HEK293 (cell line): ENCODE measurements at regions not wholly inside any gene's neighbourhood (a gene's known extent, or its start where the extent isn't known, plus 50 kb on each side); places are given as distances from the start of the nearest gene placed in this dataset.

Experiments used
- CTCF ChIA-PET: fragments of 350-600 bp; formaldehyde crosslinking; extraction: SDS; loops from one replicate; lab custom pipeline; 2021; ENCODE audit warnings: antibody characterized with exemption; lab: Yijun Ruan, JAX
- POLR2A ChIA-PET: fragments of 300-600 bp; formaldehyde crosslinking; extraction: SDS; loops from one replicate; lab custom pipeline; 2020; ENCODE audit warnings: antibody characterized with exemption, inconsistent platforms; lab: Yijun Ruan, JAX
- H3K27ac ChIP-seq: fragments of 200-500 bp; sonication (Bioruptor generic); 2 replicates; pipeline ENCODE4 v1.5.1; 2014; ENCODE audit warnings: low read depth, low read length, control low read depth, inconsistent platforms; ENCODE audit errors: extremely low read depth
- H3K36me3 ChIP-seq, 2 experiments: fragments of 200-500 bp in 1 of 2; sonication (Bioruptor generic) in 1 of 2; 1 replicate in 1 of 2; 2 replicates in 1 of 2; pipeline ENCODE4 v1.5.1; 2014 to 2017; ENCODE audit warnings: inconsistent platforms in 2 of 2, low read length in 2 of 2; ENCODE audit not compliant: control insufficient read depth in 2 of 2, insufficient read depth in 1 of 2
- H3K4me1 ChIP-seq: fragments of 200-500 bp; sonication (Bioruptor generic); 2 replicates; pipeline ENCODE4 v1.5.1; 2014; ENCODE audit warnings: mild to moderate bottlenecking, low read length, inconsistent platforms; ENCODE audit not compliant: control insufficient read depth, insufficient read depth
- H3K4me3 ChIP-seq: 2 replicates; pipeline ENCODE4 v1.5.1; 2011; ENCODE audit warnings: low read depth, mild to moderate bottlenecking, control low read depth, low read length, moderate library complexity
- H3K9me3 ChIP-seq: fragments of 200-500 bp; sonication (Bioruptor generic); 2 replicates; pipeline ENCODE4 v1.5.1; 2014; ENCODE audit warnings: low read depth, low read length, inconsistent platforms; ENCODE audit not compliant: control insufficient read depth, insufficient read depth
- GLI4 ChIP-seq: fragments of 450-650 bp; formaldehyde crosslinking; IDR thresholded peaks from 2 replicates; pipeline ENCODE4 v1.5.1; 2016; ENCODE audit warnings: missing biosample characterization, missing genetic modification characterization
- KLF16 ChIP-seq: fragments of 450-650 bp; formaldehyde crosslinking; IDR thresholded peaks from 2 replicates; pipeline ENCODE4 v1.5.1; 2017; ENCODE audit warnings: missing biosample characterization, missing genetic modification characterization
- KLF7 ChIP-seq: fragments of 450-650 bp; formaldehyde crosslinking; IDR thresholded peaks from 2 replicates; pipeline ENCODE4 v1.5.1; 2016; ENCODE audit warnings: missing biosample characterization, missing genetic modification characterization, borderline replicate concordance
- PRDM4 ChIP-seq: fragments of 450-650 bp; formaldehyde crosslinking; IDR thresholded peaks from 2 replicates; pipeline ENCODE4 v1.5.1; 2017; ENCODE audit warnings: missing biosample characterization, missing genetic modification characterization
- ZBTB11 ChIP-seq: fragments of 450-650 bp; formaldehyde crosslinking; conservative IDR thresholded peaks from 2 replicates; pipeline ENCODE4 v1.5.1; 2016; ENCODE audit warnings: low read depth, missing biosample characterization, missing genetic modification characterization
- ZBTB6 ChIP-seq: fragments of 450-650 bp; formaldehyde crosslinking; IDR thresholded peaks from 2 replicates; pipeline ENCODE4 v1.5.1; 2017; ENCODE audit warnings: missing biosample characterization, missing genetic modification characterization
- ZNF10 ChIP-seq: fragments of 450-650 bp; formaldehyde crosslinking; IDR thresholded peaks from 2 replicates; pipeline ENCODE4 v1.5.1; 2017; ENCODE audit warnings: missing biosample characterization, missing genetic modification characterization
- ZNF221 ChIP-seq: fragments of 450-650 bp; formaldehyde crosslinking; IDR thresholded peaks from 2 replicates; pipeline ENCODE4 v1.5.1; 2017; ENCODE audit warnings: missing biosample characterization, missing genetic modification characterization, borderline replicate concordance
- ZNF223 ChIP-seq: fragments of 450-650 bp; formaldehyde crosslinking; IDR thresholded peaks from 2 replicates; pipeline ENCODE4 v1.5.1; 2016; ENCODE audit warnings: missing biosample characterization, missing genetic modification characterization
- ZNF23 ChIP-seq: fragments of 450-650 bp; formaldehyde crosslinking; IDR thresholded peaks from 2 replicates; pipeline ENCODE4 v1.5.1; 2016; ENCODE audit warnings: missing biosample characterization, missing genetic modification characterization, borderline replicate concordance
- ZNF248 ChIP-seq: fragments of 450-650 bp; formaldehyde crosslinking; IDR thresholded peaks from 2 replicates; pipeline ENCODE4 v1.5.1; 2017; ENCODE audit warnings: missing biosample characterization, missing genetic modification characterization
- ZNF350 ChIP-seq: fragments of 450-650 bp; formaldehyde crosslinking; IDR thresholded peaks from 2 replicates; pipeline ENCODE4 v1.5.0; 2017; ENCODE audit warnings: missing biosample characterization, mild to moderate bottlenecking, missing genetic modification characterization
- ZNF391 ChIP-seq: fragments of 450-650 bp; formaldehyde crosslinking; IDR thresholded peaks from 2 replicates; pipeline ENCODE4 v1.5.1; 2016; ENCODE audit warnings: low read depth, missing biosample characterization, missing genetic modification characterization, borderline replicate concordance
- ZNF426 ChIP-seq: fragments of 450-650 bp; formaldehyde crosslinking; IDR thresholded peaks from 2 replicates; pipeline ENCODE4 v1.5.1; 2017; ENCODE audit warnings: missing biosample characterization, missing genetic modification characterization, mild to moderate bottlenecking, inconsistent platforms, moderate library complexity
- ZNF518A ChIP-seq: fragments of 450-650 bp; formaldehyde crosslinking; conservative IDR thresholded peaks from 2 replicates; pipeline ENCODE4 v1.5.1; 2016; ENCODE audit warnings: low read depth, missing biosample characterization, missing genetic modification characterization
- ZNF521 ChIP-seq: fragments of 450-650 bp; formaldehyde crosslinking; IDR thresholded peaks from 2 replicates; pipeline ENCODE4 v1.5.1; 2017; ENCODE audit warnings: missing biosample characterization, mild to moderate bottlenecking, missing genetic modification characterization
- ZNF600 ChIP-seq: fragments of 450-650 bp; formaldehyde crosslinking; IDR thresholded peaks from 2 replicates; pipeline ENCODE4 v1.5.1; 2016; ENCODE audit warnings: missing biosample characterization, missing genetic modification characterization
- ZNF645 ChIP-seq: fragments of 450-650 bp; formaldehyde crosslinking; IDR thresholded peaks from 2 replicates; pipeline ENCODE4; 2016; ENCODE audit warnings: missing biosample characterization, missing genetic modification characterization
- ZNF660 ChIP-seq: fragments of 450-650 bp; IDR thresholded peaks from 2 replicates; pipeline ENCODE4 v1.5.1; 2018; ENCODE audit warnings: missing biosample characterization, mild to moderate bottlenecking, missing genetic modification characterization
- ZNF777 ChIP-seq: fragments of 450-650 bp; formaldehyde crosslinking; IDR thresholded peaks from 2 replicates; pipeline ENCODE4 v1.5.1; 2017; ENCODE audit warnings: missing biosample characterization, missing genetic modification characterization, borderline replicate concordance
- ZSCAN4 ChIP-seq: fragments of 450-650 bp; formaldehyde crosslinking; IDR thresholded peaks from 2 replicates; pipeline ENCODE4 v1.5.1; 2017; ENCODE audit warnings: missing biosample characterization, missing genetic modification characterization

- H3K9me3 ChIP-seq: no peaks in the 10 kb centered on the region
- TF ChIP-seq ZNF391 (tag by site-specific recombination) (no peak), ZNF23 (tag by site-specific recombination) (no peak), ZNF645 (no peak), GLI4 (tag by site-specific recombination) (no peak), ZNF600 (tag by site-specific recombination) (no peak), ZNF350 (tag by site-specific recombination) (no peak), ZNF221 (tag by site-specific recombination) (no peak), ZNF777 (no peak), ZNF518A (tag by site-specific recombination) (no peak), ZNF10 (tag by site-specific recombination) (no peak), ZNF521 (no peak), ZNF660 (tag by site-specific recombination) (no peak)
- POLR2A ChIA-PET: no interaction called here
- CTCF ChIA-PET: no interaction called here
- no peak overlapping the region for H3K27ac ChIP-seq
- no peaks in the 10 kb centered on the region for H3K36me3 ChIP-seq
- H3K4me3 ChIP-seq: no peak overlapping the region
- no peaks in the 10 kb centered on the region for H3K4me1 ChIP-seq
Observed at GRCh38 chr4:32560306-32560705, 1840.1 kb downstream of the PCDH7 start.

GRCh38 chr4:32562010-32562409 lies 1841.8 kb downstream of the PCDH7 start:
- H3K36me3 ChIP-seq: no peaks in the 10 kb centered on the region

More at GRCh38 chr4:32562010-32562409, 1841.8 kb downstream of the PCDH7 start:
- TF ChIP-seq KLF7 (tag by site-specific recombination) (no peak), ZSCAN4 (tag by site-specific recombination) (no peak), ZBTB6 (tag by site-specific recombination) (no peak), ZBTB11 (tag by site-specific recombination) (no peak), ZNF426 (no peak), PRDM4 (tag by site-specific recombination) (no peak), KLF16 (tag by site-specific recombination) (no peak), ZNF248 (tag by site-specific recombination) (no peak), ZNF223 (tag by site-specific recombination) (no peak)
- Histone ChIP-seq H3K4me1 (no peaks in the 10 kb centered on the region), H3K9me3 (no peaks in the 10 kb centered on the region), H3K27ac (no peak overlapping the region), H3K4me3 (no peak overlapping the region)
- POLR2A ChIA-PET: no interaction called here
- CTCF ChIA-PET: no interaction called here
